Peyer's patch (tissue), 4 donors: ENCODE measurements at regions not wholly inside any gene's neighbourhood (a gene's known extent, or its start where the extent isn't known, plus 50 kb on each side); places are given as distances from the start of the nearest gene placed in this dataset.

Experiments used
- POLR2A ChIP-seq, 2 donors: fragments of 450-650 bp; IDR thresholded peaks; one replicate each; pipeline ENCODE4 v1.5.1; 2017; ENCODE audit warnings: antibody characterized with exemption in 2 of 2, mild to moderate bottlenecking in 2 of 2, moderate library complexity in 2 of 2
- TF ChIP-seq, protein P1 (sequence below), 6 experiments: fragments of 450-650 bp in 4 of 6; fragments of 200-600 bp in 2 of 6; sonication (generic) in 1 of 6; IDR thresholded peaks; one replicate each; pipeline ENCODE4 v1.5.1; 2017 to 2019; ENCODE audit warnings: antibody characterized with exemption in 6 of 6, mild to moderate bottlenecking in 3 of 6, moderate library complexity in 1 of 6

GRCh38 chr3:141436180-141436579, 50.6 kb upstream of the RASA2 start:
- TF ChIP-seq POLR2A (IDR thresholded peaks at IDR 0.05): no peak
- TF ChIP-seq, protein P1, sequence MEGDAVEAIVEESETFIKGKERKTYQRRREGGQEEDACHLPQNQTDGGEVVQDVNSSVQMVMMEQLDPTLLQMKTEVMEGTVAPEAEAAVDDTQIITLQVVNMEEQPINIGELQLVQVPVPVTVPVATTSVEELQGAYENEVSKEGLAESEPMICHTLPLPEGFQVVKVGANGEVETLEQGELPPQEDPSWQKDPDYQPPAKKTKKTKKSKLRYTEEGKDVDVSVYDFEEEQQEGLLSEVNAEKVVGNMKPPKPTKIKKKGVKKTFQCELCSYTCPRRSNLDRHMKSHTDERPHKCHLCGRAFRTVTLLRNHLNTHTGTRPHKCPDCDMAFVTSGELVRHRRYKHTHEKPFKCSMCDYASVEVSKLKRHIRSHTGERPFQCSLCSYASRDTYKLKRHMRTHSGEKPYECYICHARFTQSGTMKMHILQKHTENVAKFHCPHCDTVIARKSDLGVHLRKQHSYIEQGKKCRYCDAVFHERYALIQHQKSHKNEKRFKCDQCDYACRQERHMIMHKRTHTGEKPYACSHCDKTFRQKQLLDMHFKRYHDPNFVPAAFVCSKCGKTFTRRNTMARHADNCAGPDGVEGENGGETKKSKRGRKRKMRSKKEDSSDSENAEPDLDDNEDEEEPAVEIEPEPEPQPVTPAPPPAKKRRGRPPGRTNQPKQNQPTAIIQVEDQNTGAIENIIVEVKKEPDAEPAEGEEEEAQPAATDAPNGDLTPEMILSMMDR (IDR thresholded peaks at IDR 0.05): no peak
